Heart left ventricle (tissue), 13 donors: ENCODE measurements at regions not wholly inside any gene's neighbourhood (a gene's known extent, or its start where the extent isn't known, plus 50 kb on each side); places are given as distances from the start of the nearest gene placed in this dataset.

ENCODE experiments used
- POLR2A ChIP-seq, 2 donors: fragments of 450-650 bp; IDR thresholded peaks; one replicate each; pipeline ENCODE4 v1.6.1; 2017; ENCODE audit warnings: antibody characterized with exemption in 2 of 2, mild to moderate bottlenecking in 2 of 2, moderate library complexity in 2 of 2
- TF ChIP-seq, protein P1 (sequence below), 12 donors: fragments of 200-600 bp; sonication (generic) in 4 of 12; IDR thresholded peaks; one replicate each; pipeline versions ENCODE4 v1.5.0 to v1.8.0; 2018 to 2022; ENCODE audit warnings: antibody characterized with exemption in 12 of 12, mild to moderate bottlenecking in 5 of 12
- donor health status: ischemic (EF 13 %, LVEDD 7.1; RV severe dilation, severe dysfunction).
- donor health status: DM: no; HTN: yes; CAD: no.
- donor health status: DM: no; HTN: no; CAD: no.
- donor health status: ischemic (EF 25% LVEDD 6.9; RV normal size, moderate dysfunction).
- donor health status: ischemic (EF 25% LVEDD 5.7; RV mildly dilated, moderate dysfunction).
- donor health status: ischemic (EF 35%, LVEDD 5.7; RV mildly dilated, moderate dysfunction).
- donor health status: nonischemic (EF 11% LVEDD 7.7; RV severe dilation, severe dysfunction).
- donor health status: DM: yes; HTN: yes; CAD: no.
- donor health status: PGD.
- donor health status: ischemic (EF 29% LVEDD 5.4; RV normal size, mild dysfunction).
- donor health status: nonischemic (EF 23%, LVEDD 6.1; RV moderate dilation, normal function).

- TF ChIP-seq, protein P1, sequence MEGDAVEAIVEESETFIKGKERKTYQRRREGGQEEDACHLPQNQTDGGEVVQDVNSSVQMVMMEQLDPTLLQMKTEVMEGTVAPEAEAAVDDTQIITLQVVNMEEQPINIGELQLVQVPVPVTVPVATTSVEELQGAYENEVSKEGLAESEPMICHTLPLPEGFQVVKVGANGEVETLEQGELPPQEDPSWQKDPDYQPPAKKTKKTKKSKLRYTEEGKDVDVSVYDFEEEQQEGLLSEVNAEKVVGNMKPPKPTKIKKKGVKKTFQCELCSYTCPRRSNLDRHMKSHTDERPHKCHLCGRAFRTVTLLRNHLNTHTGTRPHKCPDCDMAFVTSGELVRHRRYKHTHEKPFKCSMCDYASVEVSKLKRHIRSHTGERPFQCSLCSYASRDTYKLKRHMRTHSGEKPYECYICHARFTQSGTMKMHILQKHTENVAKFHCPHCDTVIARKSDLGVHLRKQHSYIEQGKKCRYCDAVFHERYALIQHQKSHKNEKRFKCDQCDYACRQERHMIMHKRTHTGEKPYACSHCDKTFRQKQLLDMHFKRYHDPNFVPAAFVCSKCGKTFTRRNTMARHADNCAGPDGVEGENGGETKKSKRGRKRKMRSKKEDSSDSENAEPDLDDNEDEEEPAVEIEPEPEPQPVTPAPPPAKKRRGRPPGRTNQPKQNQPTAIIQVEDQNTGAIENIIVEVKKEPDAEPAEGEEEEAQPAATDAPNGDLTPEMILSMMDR (IDR thresholded peaks at IDR 0.05): no peak
- TF ChIP-seq POLR2A (IDR thresholded peaks at IDR 0.05): no peak
These were observed 515.7 kb downstream of the BCOR start for GRCh38 chrX:39582091-39582490.
